Stimulated activated CD4-positive, alpha-beta T cell treated with anti-CD3 and anti-CD28 coated beads, Interleukin-1b, Interleukin-23, amount 100 ng/mL, for 24 hours (primary cell): ENCODE measurements at regions not wholly inside any gene's neighbourhood (a gene's known extent, or its start where the extent isn't known, plus 50 kb on each side); places are given as distances from the start of the nearest gene placed in this dataset.

Source experiments
- DNase-seq, 4 experiments: peaks; one replicate each; pipeline ENCODE4 v3.0.0-alpha.2; 2020; ENCODE audit warnings: low read depth in 4 of 4, low spot score in 1 of 4

DNA sequence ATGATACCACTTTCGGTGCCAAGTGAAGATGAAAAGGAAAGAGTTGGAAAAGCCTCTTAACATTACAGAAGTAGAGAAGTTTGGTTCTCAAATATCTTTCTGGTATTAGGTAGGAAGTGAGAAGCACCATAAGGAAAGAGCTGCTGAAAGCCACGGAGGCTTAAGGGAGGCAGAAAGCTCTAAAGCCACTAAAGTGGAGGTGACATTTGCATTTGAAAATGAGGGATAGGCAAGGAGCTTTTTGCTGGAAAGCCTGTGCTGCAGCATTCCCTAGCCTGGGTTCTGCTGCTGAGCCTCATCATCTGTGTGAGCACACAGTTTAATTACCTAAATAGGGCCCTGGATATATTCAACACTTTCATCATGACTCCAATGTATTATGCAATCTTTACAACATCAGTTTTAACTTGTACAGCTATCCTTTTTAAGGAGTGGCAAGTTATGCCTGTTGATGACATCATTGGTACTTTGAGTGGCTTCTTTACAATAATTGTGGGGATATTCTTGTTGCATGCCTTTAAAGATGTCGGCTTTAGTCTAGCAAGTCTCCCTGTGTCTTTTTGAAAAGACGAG, 315.4 kb downstream of the RBM26 start:
- no peak for DNase-seq

DNA sequence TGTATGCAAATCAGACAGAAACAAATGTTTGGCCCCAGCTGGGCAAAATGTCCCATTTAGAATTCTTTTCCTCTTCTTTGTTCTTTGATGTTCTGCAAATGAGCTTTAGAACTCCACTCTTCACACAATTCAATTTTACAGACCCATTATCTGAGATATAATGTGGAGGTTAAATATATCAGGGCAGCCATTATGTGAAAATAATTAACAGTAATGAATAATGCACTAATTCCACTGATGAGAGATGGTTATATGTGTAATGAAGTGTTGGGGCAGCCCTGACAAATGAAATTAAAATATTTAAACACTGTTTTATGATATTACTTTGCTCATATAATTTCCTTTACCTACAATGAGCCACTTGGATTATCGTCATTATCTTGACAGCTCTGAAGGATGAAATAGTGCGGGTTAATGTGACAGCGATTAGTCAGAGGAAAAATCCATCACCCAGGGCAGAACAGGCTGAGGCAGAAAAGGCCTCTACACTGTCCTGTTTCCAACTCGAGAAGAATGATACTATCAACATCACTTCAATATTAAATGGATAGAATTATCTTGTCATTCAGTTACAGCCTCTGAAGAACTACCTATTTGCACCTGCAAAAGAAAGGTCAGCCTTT, 321.1 kb downstream of the RBM26 start:
- no peak for DNase-seq

DNA sequence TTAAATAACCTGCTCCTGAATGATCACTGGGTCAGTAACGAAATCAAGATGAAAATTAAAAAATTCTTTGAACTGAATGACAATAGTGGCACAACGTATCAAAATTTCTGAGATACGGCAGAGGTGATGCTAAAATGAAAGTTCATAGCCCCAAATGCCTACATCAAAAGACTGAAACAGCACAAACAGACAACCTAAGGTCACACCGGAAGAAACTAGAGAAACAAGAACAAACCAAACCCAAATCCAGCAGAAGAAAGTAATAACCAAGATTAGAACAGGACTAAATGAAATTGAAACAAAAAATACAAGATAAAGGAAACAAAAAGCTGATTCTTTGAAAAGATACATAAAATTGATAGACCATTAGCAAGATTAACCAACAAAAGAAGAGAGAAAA, 324.1 kb downstream of the RBM26 start:
- DNase-seq = no peak

GRCh38 chr13:79079351-79079839, 326.7 kb downstream of the RBM26 start:
- no peak for DNase-seq

DNA sequence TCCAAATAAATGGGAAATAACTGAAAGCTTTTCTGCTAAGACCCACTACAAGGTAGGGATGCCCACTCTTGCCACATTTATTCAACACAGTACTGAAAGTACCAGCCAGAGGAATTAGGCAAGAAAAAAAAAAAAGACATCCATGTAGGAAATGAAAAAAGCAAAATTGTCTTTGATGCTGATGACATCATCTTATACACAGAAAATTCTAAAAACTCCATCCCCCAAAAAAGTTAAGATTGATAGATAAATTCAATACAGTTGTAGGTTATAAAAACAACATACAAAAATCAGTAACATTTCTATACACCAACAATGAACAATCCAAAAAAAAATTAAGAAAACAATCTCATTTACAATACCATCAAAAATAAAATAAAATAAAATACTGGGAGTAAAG, 330.4 kb downstream of the RBM26 start:
- no peak for DNase-seq

GRCh38 chr13:79070343-79070974, 335.6 kb downstream of the RBM26 start:
- DNase-seq = no peak

- no peak for DNase-seq
Observed at GRCh38 chr13:79062291-79062690, 343.8 kb downstream of the RBM26 start.

- no peak for DNase-seq
Observed at GRCh38 chr13:79060216-79060615, 345.8 kb downstream of the RBM26 start.

DNA sequence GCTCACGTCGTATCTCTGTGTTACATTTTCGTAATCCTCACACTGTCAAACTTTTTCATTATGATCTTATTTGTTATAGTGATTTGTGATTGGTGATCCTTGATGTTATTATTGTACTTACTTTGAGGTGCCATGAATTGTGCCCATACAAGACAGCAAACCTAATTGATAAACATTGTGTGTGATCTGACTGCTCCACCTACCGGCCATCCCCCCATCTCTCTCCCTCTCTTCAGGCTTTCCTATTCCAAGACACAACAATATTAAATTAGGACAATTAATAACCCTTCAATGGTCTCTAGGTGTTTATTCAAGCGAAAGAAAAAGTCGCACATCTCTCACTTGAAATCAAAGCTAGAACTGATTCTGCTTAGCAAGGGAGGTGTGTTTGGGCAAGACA, 349.3 kb downstream of the RBM26 start:
- DNase-seq = no peak

GRCh38 chr13:79051472-79051871, 354.6 kb downstream of the RBM26 start:
- DNase-seq = no peak

DNA sequence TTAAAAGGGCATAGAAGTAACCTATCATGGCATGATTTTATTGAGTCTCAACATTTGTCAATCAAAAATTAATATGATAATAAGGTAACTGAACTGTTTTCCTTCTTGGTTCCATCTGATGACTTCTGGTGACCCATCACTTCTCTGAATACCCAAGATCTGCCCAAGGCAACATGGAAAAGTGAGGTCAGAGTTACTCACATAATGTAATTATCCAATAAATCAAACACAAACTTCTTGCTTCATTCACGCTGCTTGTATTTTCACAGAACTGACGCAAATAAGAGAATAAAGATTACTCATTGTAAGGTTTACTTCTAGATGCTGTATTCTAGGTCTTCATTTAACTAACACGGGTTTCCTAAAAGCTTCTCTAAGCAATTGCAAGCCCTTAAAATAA, 361.6 kb downstream of the RBM26 start:
- DNase-seq = no peak

GRCh38 chr13:79043208-79043607, 362.8 kb downstream of the RBM26 start:
- no peak for DNase-seq

- DNase-seq = no peak
Observed at GRCh38 chr13:79037197-79037596, 368.9 kb downstream of the RBM26 start.

- DNase-seq = no peak
Observed at GRCh38 chr13:79034341-79034740, 371.7 kb downstream of the RBM26 start.

DNA sequence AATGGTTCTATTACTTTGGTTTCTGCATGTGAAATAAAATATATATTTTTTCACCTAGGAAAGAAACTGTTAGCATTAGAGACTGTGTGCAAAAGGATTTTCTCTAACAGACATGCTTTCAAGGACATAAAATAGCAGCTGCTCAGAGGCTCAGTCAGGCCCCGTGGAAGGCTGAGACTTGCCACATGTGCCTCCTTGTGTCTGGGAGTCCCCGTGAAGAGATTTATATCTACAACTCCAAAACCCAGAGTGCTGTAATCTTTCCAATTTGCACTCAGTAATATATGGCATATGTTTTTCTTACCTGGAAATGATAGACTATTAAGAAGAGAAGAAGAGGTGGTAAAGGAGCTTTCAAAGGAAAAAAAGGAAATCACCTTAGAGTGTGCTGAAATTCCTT, 371.6 kb upstream of the OBI1 start:
- no peak for DNase-seq

DNA sequence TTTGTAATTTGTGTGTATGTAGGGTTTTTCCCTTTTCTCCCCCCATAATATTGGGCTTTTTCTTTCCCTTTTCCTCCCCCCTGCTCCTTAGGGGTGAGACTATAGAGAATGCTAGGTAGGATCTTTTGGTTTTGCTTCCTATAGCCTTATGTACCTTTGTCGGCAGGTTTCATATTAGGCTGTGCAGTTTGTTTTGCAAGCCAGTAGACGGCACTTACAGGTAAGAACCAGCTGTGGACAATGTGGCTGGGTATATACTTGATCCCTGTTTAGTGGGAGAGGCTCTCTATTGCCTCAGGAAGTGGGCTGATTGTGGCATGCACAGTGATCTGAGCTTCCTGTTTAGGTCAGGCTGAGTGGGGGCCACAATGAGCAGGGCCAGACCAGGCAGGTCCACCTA, 359.2 kb upstream of the OBI1 start:
- DNase-seq = no peak

DNA sequence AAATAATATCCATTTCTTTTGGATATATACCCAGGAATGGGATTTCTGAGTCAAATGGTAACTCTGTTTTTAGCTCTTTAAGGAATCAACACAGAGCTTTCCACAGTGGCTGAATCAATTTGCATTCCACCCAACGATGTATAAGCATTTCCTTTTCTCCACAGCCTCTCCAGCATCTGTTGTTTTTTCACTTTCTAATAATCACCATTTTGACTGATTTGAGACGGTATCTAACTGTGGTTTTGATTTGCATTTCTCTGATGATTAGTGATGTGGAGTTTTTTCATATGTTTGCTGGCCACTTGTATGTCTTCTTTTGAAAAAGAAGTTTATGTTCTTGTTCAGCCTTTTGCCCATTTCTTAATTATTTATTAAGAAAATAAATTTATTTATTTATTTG, 352.2 kb upstream of the OBI1 start:
- no peak for DNase-seq

- DNase-seq = no peak
Observed at GRCh38 chr13:79003989-79004898, 345.3 kb upstream of the OBI1 start.

DNA sequence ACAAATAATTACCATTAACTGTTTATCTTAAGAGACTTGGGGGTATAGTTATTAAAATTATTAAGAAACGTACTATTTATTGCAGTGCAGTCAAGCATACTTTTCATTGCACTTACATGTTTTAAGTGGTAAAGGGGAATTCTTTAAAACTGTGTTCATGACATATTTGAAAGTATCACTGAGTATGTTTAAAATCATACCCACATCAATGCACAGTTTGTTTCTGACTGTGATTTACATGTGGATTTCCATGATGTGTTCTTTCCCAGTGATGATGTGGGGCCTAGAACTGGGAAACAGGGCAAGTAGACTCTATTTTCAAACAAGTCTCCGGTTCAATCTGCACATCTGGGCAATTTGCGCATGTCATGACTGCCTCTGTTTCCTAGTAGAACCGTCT, 340.5 kb upstream of the OBI1 start:
- no peak for DNase-seq

GRCh38 chr13:78998630-78999315, 339.8 kb upstream of the OBI1 start:
- DNase-seq = no peak
